Left ventricle myocardium superior (tissue), 1 donor: ENCODE measurements at regions not wholly inside any gene's neighbourhood (a gene's known extent, or its start where the extent isn't known, plus 50 kb on each side); places are given as distances from the start of the nearest gene placed in this dataset.
"Not testable (repeated sequence)": the region's sequence is repeated elsewhere in the genome, so short reads cannot be mapped to it uniquely, and the experiment has no call there.

Source experiments
- ATAC-seq: fragments of 200-7000 bp; cut with Tn5 transposase; one replicate; pipeline ENCODE4 v1.9.1; 2020; ENCODE audit warnings: mild to moderate bottlenecking, moderate library complexity
- DNase-seq: peaks from one replicate; pipeline ENCODE4 v3.0.0-alpha.2; 2020
- intact Hi-C: fragments of 100-400 bp; cut with micrococcal nuclease; formaldehyde crosslinking; loops from one replicate; pipeline ENCODE4 v1.11.0; 2022
- donor health status: DM: no; HTN: yes; CAD: no; lungs with severe emphysema.

DNA sequence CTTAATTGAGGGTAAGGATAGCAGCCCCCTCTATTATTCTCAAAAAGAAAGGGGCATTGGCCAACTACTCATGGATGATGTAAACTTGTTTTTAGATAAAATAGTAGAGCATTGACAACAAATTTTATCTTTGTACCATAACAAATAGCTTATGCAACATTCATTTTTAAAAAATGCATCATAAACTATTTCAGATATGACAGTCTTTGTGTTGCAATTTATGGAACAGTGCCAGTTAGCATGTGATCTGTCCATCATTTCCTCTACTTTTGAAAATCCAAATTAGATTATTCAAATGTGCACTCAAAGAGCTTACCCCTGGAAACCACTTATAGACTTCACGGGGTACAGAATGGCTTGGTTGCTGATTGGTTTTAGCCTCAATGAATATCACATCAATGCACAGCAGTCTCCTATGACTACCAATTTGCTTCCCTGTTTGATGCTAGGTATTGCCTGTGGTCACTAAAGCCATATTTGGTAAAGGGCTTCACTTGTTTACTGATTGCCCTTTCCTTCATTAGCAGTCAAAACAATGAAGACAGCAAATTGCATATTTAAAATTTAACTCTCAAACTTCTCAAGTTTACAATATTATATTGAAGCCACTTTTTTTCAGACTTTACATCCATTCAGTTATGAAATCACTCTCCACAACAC is 274.9 kb upstream of the MGAT4C start:
- ATAC-seq (no peak), DNase-seq (no peak)
- intact Hi-C loops = no loop called here

DNA sequence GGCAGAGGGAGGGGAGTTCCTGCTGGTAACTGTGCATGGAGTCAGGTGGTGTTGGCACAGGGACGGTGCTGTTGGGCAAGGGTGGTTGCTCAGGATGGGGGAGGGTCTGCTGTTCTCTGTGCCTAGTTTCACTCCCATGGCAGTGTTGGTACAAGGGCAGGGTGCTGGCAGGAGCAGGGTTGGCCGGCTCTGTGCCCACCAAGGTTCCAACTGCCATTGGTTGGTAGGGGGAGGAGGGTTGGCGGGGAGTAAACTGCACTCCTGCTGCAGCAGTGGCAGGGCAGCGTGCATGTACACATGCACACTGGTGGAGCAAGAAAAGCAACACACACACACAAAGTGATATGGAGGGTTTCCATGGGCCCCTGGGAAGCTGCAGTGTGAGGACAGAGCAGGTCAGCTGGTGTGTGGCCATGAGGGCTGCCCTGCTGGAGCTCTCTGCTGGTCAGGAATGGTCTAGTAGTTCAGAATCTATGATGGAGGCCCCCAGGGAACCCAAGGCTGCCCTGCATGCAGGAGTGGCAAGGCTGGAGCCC is 269.9 kb upstream of the MGAT4C start:
- ATAC-seq = no peak
- intact Hi-C loops = no loop called here
- no peak for DNase-seq

DNA sequence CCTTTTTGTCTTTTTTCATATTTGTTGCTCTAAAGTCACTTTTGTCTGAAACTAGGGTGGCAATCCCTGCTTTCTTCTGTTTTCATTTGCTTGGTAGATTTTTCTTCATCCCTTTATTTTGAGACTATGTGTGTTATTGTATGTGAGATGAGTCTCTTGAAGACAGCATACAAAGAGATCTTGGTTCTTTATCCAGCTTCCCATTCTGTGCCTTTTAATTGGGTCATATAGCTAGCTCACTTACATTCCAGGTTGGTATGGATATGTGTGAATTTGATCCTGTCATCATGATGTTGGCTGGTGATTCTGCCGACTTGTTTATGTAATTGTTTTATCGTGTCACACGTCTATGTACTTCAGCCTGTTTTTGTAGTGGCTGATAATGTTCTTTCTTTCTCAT is 267.7 kb upstream of the MGAT4C start:
- ATAC-seq (no peak), DNase-seq (no peak)
- intact Hi-C loops = no loop called here

DNA sequence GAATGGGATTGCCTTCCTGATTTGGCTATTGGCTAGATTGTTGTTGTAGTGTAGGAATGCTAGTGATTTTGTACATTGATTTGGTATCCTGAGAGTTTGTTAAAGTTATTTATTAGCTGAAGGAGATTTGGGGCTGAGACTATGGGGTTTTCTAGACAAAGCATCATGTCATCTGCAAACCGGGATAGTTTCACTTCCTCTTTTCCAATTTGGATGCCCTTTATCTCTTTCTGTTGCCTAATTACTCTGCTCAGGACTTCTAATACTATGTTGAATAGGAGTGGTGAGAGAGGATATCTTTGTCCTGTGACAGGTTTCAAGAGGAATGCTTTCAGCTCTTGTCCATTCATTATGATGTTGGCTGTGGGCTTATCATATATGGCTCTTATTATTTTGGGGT is 265.7 kb upstream of the MGAT4C start:
- no peak for DNase-seq
- ATAC-seq = no peak
- intact Hi-C loops = no loop called here

DNA sequence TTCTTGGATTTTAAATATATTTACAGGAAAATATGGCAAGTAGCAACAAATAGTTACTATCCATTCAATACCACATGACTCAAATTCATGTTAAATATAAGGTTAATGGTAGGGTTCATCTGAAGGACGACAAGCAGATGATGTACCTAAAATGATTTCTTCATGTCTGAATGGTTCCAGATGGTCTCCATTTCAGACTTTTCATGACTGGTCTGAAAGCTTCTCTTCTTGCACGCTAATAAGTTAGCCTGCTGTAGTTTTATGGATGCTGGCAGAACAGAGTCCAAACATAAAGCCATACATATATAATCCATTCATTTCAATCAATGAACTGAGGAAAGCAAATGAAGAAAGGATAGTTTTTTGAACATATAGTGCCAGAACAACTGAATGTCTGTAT is 257.0 kb upstream of the MGAT4C start:
- intact Hi-C loops = no loop called here
- ATAC-seq (no peak), DNase-seq (no peak)

DNA sequence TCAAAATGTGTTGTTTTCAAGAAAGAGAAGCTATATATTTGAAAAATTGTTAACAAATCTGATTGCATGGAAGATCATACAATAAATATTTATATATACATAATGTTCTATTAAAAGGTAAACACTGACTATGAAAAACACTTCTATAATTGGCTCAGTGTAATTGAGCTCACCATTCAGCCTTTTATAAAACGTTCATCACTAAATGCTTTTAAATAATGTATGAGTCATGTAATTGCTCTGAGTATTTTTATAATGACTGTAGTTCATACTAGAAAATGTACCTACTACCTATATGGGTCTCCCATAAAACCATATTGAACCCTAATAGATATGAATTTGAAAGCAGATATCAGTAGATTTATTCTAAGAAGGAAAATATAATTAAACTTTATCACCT is 240.4 kb upstream of the MGAT4C start:
- ATAC-seq = no peak
- no peak for DNase-seq
- intact Hi-C loops = no loop called here

DNA sequence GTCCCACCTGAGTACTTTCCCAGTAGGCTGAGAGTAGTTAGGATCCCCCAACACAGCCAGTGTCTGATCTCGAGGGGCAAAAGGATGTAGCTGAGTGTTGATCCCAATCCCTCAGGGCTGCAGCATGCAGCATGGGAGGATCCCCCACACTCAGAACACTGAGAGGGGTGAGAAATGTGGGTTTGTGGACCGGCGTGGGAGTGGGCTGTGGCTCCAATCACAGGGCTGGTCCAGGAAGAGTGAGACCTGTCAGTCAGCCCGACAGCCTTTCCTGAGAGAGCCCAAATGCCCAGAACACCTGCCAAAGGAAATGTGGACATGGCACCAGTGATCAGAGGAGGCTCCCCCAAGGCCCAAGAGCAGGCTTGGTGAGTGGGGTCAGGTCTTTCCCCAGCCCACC is 228.3 kb upstream of the MGAT4C start:
- intact Hi-C loops = no loop called here
- ATAC-seq = no peak
- no peak for DNase-seq

DNA sequence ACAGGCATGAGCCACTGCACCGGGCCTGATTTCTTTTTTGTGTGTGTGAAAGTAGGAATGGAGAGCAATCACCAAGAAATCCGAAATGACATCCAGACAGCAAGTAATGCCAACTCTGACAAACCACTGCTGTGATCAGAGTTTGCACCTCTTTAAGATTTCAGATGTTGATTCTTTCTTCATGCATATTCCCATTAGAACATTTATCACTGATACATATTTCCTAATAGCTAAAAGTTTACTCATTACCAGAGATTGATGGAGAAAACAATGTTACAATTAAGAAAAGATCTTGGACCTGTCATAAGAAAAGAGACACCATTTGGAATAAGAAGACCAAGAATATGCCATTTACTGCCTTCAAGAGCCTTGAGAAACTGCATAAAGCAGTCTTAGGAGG is 217.0 kb upstream of the MGAT4C start:
- intact Hi-C loops = no loop called here
- DNase-seq (no peak), ATAC-seq (no peak)

DNA sequence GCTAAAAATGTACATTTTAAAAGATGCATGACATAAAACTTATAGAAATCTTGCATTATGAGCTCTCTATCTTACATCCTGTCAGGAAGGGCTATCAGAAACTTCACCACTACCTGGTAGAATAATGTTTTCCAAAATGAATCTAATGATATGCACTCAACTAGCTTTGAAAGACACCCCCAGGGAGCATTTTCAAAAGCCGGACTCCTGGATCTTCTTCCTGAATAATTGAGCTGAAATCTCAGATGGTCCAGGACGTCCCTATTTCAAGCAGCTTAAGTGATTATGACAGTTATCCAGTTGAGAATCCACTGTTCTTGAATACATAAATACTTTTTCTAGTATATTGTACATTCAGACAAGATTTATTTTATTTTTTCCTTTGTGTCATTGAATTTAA is 200.6 kb upstream of the MGAT4C start:
- ATAC-seq (no peak), DNase-seq (no peak)
- intact Hi-C loops = no loop called here

DNA sequence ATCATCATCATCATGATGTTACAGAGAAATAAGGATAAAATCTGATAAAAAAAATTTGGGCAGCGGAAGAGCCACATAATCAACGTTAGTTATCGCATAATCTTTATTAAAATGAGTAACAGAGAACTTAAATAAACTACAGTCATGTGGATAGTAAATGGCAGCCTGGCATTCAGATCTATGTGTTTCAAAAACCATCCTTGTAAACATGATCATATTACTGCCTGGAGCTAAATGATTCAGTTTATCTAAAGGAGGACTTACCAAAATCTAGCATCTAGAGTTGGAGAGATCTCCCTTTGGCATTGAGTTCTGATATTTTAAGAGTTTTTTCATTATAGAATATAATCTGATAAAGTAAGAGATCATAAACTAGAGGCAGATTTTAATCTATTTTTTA is 200.1 kb upstream of the MGAT4C start:
- DNase-seq (no peak), ATAC-seq (no peak)
- intact Hi-C loops = no loop called here

DNA sequence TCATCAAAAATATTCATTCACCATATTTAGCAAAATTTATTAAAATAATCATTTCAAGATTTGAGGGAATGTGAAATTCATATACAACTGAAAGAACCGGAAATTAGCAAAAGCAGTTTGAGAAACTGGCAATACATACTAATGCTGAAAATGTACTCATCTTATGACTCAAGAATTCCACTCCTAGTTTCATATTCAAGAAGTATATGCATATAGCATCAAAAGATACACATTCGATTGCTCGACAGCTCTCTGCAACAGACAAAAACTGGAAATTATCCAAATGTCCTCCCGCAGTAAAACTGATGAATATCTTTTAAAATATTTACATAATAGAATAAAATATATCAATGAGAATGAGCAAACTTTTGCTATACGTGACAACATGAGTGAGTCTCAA is 189.2 kb upstream of the MGAT4C start:
- intact Hi-C loops = no loop called here
- ATAC-seq (no peak), DNase-seq (no peak)

DNA sequence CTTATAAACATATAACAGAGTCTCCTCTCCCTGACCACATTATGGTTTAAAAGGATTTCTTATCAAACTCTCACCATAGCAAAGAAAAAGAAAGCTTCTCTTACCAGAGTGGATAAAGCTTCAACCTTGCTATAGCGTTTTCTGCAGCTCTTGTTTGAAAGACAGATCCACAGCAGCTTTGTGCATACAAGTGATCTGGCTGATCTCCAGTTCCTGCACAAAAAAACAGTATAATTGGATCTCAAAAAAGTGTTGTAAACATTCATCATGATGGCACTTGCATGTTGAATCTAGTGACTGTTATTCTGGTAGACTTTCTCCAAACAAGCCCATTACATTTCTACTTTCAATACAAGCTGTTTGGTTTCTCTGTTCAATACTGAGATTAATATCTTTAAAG is 178.9 kb upstream of the MGAT4C start:
- intact Hi-C loops = no loop called here
- ATAC-seq (no peak), DNase-seq (no peak)

DNA sequence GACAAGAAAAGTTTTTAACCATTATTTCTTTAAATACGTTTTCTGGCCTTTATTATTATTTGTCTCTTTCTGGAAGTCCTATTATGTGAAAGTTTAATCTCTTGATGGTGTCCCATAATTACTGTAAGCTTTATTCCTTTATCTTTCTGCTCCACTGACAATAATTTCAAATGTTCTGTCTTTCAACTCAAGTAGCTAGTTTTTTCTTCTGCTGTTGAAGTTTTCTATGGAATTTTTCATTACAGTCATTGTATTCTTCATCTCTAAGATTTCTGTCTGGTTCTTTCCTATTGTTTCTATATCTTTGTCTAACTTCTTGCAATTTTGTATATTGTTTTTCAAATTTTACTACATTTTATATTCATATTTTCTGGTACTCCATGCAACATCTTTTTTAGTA is 173.6 kb upstream of the MGAT4C start:
- DNase-seq (no peak), ATAC-seq (no peak)
- intact Hi-C loops = no loop called here

DNA sequence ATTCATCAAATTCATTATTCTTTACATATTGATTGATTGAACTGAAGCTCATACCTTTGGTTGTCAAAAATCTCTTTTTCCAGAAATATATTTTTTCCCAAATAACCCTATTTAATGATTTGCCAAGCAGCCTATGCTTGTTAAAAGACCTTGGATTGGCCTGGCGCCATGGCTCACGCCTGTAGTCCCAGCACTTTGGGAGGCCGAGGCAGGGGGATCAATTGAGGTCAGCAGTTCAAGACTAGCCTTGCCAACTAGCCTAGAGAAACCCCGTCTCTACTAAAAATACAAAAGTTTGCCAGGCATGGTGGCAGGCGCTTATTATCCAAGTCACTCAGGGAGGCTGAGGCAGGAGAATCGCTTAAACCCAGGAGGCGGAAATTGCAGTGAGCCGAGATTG is 165.1 kb upstream of the MGAT4C start:
- ATAC-seq (no peak), DNase-seq (no peak)
- intact Hi-C loops = no loop called here

DNA sequence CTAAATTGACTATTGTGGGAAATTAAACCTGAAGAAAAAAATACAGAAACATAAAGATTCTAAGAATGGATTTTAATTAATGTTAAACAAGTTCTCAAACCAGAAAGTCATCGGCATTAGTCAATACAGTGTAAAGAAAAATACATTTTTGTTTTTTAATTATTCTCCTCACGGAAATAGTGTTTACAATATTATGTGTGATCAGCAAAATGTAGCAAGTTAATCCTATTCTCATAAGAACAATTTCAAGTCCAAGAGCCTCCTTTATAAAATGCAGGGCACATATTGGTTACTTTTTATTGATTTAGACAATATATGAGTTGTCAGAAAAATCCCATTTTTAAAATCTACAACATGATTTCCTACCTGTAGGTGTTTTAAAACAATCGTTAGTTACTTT is 158.0 kb upstream of the MGAT4C start:
- ATAC-seq (no peak), DNase-seq (no peak)
- intact Hi-C loops = no loop called here

DNA sequence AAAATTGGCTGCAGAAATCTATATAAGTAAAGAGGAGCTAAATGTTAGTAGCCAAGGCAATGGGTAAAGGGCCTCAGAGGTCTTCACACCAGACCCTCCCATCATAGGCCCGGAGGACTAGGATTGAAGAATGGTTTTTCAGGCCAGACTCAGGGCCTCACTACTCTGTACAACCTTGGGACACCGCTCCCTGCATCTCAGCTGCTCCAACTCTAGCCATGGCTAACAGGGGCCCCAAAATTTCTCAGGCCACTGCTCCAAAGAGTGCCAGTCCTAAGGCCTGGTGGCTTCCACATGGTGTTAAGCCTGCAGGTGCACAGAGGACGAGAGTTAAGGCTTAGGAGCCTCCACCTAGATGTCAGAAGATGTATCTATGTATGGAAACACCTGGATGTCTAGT is 155.5 kb upstream of the MGAT4C start:
- DNase-seq (no peak), ATAC-seq (no peak)
- intact Hi-C loops = no loop called here

DNA sequence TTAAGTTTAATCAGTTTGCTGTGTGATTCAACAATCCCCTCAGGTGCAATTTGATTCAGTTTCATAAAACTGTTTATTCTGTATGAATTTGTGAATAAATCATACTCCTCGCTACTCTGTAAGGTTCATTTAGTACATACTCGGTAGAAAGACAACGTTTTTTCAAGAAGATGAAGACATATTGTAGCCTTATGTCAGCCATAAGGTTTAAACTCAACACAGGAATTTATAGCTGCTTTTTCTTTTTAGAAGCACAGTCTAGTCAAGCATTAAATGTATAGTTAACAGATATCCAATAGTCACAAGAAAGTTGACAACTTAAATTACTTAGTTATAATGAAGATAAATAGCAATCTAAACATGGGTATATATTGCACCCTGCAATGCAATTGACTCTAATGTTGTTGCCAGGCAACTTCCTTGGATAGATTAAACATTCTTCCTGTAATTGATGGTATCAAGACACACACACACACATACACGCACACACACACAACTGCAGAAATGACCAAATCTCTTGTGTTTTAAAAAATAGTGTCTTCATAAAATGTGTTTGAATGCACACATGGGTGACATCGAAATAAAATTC is 151.5 kb upstream of the MGAT4C start:
- ATAC-seq (no peak), DNase-seq (no peak)
- intact Hi-C loops = no loop called here

DNA sequence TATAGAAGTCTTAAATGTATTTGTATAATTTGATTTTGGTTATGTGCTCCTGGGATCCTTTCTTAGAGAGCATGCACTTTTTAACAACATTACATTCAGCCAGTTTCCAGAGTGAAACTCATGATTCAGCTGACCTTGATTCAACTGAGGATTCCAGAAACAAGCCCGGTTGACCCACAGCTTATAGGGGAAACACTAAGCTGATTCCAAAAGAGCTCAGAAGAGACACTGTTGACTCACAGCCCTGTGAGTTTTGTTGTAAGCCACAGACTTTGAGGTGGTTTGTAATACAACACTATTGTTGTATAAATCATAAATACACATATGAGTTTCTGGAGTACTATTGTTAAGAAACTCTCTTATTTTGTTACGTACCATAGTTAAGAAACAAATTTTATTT is 133.8 kb upstream of the MGAT4C start:
- DNase-seq (no peak), ATAC-seq (no peak)
- intact Hi-C loops = no loop called here

DNA sequence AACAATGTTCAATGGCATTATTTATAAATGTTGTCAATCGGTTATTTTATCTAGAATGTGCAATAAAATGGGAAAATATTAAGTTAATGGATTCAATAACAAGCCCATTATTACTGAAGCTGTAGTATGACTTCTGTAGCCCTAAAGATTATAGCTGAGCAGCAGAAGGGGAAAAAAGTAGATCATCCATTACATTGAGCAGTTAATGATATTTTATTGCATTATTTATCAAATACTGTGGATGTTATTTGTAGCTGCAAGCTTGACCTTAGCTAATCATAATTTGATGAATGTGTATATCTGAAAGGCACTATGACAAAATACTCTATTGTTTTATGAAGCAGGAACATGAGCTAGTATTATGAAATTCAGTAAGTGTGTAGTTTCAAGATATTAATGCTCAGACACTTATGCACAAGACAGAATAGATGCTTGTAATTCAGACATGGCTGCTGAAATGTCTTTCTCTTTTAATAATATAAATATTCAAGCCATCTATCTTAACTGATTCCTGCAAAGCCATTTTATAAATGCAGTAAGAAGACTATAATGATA is 131.5 kb upstream of the MGAT4C start:
- ATAC-seq (no peak), DNase-seq (no peak)
- intact Hi-C loops = no loop called here

DNA sequence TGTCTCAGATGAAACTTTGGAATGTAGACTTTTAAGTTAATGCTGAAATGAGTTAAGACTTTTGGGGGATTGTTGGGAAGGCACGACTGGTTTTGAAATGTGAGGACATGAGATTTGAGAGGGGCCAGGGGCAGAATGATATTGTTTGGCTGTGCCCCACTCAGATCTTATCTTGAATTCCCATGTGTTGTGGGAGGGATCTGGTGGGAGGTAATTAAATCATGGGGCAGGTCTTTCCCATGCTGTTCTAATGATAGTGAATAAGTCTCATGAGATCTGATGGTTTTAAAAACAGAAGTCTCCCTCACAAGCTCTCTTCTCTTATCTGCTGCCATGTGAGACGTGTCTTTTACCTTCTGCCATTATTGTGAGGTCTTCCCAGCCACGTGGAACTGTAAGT is 127.6 kb upstream of the MGAT4C start:
- intact Hi-C loops, ATAC-seq: not testable (repeated sequence)

DNA sequence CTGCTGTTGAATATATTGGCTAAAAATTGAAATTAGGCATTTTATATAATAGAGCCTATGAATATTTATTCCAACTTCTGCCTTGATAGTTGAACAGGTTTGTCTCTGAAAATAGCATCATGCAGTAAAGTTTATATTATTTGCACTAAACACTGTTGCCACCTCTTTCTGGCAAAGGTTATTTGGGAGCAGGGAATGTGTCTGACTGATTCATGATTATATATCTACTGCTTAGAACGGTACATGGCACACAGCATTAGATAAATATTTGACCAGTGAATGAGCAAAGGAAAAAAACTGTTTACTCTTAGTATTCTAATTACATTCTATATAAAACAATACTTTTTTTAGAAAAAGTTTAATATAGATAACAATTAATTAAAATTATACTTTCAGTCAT is 123.1 kb upstream of the MGAT4C start:
- intact Hi-C loops = no loop called here
- ATAC-seq (no peak), DNase-seq (no peak)

More for the DNA sequence above, 127.6 kb upstream of the MGAT4C start:
- DNase-seq = not testable (repeated sequence)
